A673 (cell line): ENCODE measurements at regions not wholly inside any gene's neighbourhood (a gene's known extent, or its start where the extent isn't known, plus 50 kb on each side); places are given as distances from the start of the nearest gene placed in this dataset.

Experiments used
- CTCF ChIP-seq: fragments of 300-800, 200-600 bp; sonication (generic); conservative IDR thresholded peaks from 2 replicates; pipeline ENCODE4 v1.5.1; 2017; ENCODE audit warnings: low read depth, mild to moderate bottlenecking, antibody characterized with exemption, low read length, moderate library complexity, mixed read lengths
- EZH2 ChIP-seq: fragments of 200-600 bp; sonication (generic); IDR thresholded peaks from 2 replicates; pipeline ENCODE4 v1.6.1; 2017; ENCODE audit warnings: borderline replicate concordance, low read depth, mild to moderate bottlenecking, mixed read lengths, antibody characterized with exemption, low read length; ENCODE audit not compliant: poor library complexity, severe bottlenecking

DNA sequence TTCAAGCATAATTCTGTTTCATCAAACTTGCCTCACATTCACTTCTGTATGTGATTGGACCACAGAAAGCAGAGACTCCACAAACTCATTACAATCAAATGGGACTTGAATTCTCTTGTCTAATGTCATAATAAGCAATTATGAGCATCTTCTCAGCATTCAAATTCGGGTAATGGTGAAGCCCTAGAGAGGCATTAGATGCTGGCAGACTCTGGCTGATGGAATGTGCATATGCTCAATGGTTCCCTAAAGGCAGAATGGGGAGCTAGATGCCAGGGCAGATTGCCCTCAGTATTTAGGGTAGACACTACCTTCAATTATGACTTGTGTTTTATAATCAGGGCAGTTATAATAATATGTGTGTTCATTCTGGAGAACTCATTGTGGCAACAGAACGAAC is 127.9 kb downstream of the HDGFL1 start:
- TF ChIP-seq CTCF = no peak
- no peak for TF ChIP-seq EZH2
